ENCODE measurements at regions not wholly inside any gene's neighbourhood (a gene's known extent, or its start where the extent isn't known, plus 50 kb on each side); places are given as distances from the start of the nearest gene placed in this dataset.
"Not testable (repeated sequence)": the region's sequence is repeated elsewhere in the genome, so short reads cannot be mapped to it uniquely, and the experiment has no call there.

DNA sequence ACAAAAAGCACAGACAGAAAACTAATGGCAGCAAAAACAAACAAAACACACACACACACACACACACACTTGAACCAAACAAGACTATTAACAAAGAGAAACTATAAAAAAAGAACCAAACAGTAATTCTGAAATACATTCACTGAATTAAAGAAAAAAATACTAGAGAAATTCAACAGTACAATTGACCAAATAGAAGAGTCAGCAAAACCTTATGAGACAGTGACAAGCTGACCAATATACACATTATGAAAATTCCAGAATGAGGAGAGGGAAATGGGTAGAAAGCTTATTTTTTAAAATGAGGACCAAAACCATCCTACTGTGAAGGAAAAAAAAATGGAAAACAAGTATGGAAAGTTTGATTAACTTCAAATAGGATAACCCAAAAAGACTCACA, 212.2 kb upstream of the BTBD3 start:
- TF ChIP-seq, protein P1, sequence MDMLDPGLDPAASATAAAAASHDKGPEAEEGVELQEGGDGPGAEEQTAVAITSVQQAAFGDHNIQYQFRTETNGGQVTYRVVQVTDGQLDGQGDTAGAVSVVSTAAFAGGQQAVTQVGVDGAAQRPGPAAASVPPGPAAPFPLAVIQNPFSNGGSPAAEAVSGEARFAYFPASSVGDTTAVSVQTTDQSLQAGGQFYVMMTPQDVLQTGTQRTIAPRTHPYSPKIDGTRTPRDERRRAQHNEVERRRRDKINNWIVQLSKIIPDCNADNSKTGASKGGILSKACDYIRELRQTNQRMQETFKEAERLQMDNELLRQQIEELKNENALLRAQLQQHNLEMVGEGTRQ (CRISPR knock-in tag; IDR thresholded peaks at IDR 0.05), result no peak
- TF ChIP-seq ZBTB21 (CRISPR knock-in tag; IDR thresholded peaks at IDR 0.05; ENCODE audit: borderline replicate concordance) (no peak), MXD4 (CRISPR knock-in tag; IDR thresholded peaks at IDR 0.05; ENCODE audit: borderline replicate concordance) (no peak), SP1 (CRISPR knock-in tag; conservative IDR thresholded peaks at IDR 0.05) (no peak), NFE2L1 (CRISPR knock-in tag; IDR thresholded peaks at IDR 0.05) (no peak), FOXP4 (CRISPR knock-in tag; IDR thresholded peaks at IDR 0.05) (no peak), GABPB1 (CRISPR knock-in tag; IDR thresholded peaks at IDR 0.05) (no peak), CBFB (CRISPR knock-in tag; IDR thresholded peaks at IDR 0.05; ENCODE audit: low read depth) (no peak), ZNF512 (CRISPR knock-in tag; IDR thresholded peaks at IDR 0.05; ENCODE audit: borderline replicate concordance) (no peak), JUN (CRISPR knock-in tag; IDR thresholded peaks at IDR 0.05) (no peak)
- TF ChIP-seq, protein P2, sequence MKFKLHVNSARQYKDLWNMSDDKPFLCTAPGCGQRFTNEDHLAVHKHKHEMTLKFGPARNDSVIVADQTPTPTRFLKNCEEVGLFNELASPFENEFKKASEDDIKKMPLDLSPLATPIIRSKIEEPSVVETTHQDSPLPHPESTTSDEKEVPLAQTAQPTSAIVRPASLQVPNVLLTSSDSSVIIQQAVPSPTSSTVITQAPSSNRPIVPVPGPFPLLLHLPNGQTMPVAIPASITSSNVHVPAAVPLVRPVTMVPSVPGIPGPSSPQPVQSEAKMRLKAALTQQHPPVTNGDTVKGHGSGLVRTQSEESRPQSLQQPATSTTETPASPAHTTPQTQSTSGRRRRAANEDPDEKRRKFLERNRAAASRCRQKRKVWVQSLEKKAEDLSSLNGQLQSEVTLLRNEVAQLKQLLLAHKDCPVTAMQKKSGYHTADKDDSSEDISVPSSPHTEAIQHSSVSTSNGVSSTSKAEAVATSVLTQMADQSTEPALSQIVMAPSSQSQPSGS (CRISPR knock-in tag; IDR thresholded peaks at IDR 0.05; ENCODE audit: borderline replicate concordance, low read depth), result no peak
- TF ChIP-seq, protein P3, sequence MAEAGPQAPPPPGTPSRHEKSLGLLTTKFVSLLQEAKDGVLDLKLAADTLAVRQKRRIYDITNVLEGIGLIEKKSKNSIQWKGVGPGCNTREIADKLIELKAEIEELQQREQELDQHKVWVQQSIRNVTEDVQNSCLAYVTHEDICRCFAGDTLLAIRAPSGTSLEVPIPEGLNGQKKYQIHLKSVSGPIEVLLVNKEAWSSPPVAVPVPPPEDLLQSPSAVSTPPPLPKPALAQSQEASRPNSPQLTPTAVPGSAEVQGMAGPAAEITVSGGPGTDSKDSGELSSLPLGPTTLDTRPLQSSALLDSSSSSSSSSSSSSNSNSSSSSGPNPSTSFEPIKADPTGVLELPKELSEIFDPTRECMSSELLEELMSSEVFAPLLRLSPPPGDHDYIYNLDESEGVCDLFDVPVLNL (CRISPR knock-in tag; IDR thresholded peaks at IDR 0.05; ENCODE audit: borderline replicate concordance, low read depth), result no peak
- TF ChIP-seq, protein P4, sequence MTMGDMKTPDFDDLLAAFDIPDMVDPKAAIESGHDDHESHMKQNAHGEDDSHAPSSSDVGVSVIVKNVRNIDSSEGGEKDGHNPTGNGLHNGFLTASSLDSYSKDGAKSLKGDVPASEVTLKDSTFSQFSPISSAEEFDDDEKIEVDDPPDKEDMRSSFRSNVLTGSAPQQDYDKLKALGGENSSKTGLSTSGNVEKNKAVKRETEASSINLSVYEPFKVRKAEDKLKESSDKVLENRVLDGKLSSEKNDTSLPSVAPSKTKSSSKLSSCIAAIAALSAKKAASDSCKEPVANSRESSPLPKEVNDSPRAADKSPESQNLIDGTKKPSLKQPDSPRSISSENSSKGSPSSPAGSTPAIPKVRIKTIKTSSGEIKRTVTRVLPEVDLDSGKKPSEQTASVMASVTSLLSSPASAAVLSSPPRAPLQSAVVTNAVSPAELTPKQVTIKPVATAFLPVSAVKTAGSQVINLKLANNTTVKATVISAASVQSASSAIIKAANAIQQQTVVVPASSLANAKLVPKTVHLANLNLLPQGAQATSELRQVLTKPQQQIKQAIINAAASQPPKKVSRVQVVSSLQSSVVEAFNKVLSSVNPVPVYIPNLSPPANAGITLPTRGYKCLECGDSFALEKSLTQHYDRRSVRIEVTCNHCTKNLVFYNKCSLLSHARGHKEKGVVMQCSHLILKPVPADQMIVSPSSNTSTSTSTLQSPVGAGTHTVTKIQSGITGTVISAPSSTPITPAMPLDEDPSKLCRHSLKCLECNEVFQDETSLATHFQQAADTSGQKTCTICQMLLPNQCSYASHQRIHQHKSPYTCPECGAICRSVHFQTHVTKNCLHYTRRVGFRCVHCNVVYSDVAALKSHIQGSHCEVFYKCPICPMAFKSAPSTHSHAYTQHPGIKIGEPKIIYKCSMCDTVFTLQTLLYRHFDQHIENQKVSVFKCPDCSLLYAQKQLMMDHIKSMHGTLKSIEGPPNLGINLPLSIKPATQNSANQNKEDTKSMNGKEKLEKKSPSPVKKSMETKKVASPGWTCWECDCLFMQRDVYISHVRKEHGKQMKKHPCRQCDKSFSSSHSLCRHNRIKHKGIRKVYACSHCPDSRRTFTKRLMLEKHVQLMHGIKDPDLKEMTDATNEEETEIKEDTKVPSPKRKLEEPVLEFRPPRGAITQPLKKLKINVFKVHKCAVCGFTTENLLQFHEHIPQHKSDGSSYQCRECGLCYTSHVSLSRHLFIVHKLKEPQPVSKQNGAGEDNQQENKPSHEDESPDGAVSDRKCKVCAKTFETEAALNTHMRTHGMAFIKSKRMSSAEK (CRISPR knock-in tag; IDR thresholded peaks at IDR 0.05; ENCODE audit: borderline replicate concordance), result no peak
- TF ChIP-seq, protein P5, sequence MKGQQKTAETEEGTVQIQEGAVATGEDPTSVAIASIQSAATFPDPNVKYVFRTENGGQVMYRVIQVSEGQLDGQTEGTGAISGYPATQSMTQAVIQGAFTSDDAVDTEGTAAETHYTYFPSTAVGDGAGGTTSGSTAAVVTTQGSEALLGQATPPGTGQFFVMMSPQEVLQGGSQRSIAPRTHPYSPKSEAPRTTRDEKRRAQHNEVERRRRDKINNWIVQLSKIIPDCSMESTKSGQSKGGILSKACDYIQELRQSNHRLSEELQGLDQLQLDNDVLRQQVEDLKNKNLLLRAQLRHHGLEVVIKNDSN (CRISPR knock-in tag; IDR thresholded peaks at IDR 0.05), result no peak
- Mint-ChIP-seq H3K9me3 (peaks cover 10% of the 10 kb centered on the region), H3K36me3 (0 out of 2 replicates have a peak, but pooled peaks cover 3% of the 10 kb centered on the region), H3K27me3 (ENCODE audit: low read depth) (no peaks in the 10 kb centered on the region; the same call in 1 of the 2 replicates), H3K4me3 (no peak overlapping the region), H3K27ac (no peak overlapping the region), H3K4me1 (no peaks in the 10 kb centered on the region)
- no peak for DNase-seq (ENCODE audit: low spot score)
- ChIA-PET POLR2A (no interaction called here), CTCF (no interaction called here)
- no peak for ATAC-seq

DNA sequence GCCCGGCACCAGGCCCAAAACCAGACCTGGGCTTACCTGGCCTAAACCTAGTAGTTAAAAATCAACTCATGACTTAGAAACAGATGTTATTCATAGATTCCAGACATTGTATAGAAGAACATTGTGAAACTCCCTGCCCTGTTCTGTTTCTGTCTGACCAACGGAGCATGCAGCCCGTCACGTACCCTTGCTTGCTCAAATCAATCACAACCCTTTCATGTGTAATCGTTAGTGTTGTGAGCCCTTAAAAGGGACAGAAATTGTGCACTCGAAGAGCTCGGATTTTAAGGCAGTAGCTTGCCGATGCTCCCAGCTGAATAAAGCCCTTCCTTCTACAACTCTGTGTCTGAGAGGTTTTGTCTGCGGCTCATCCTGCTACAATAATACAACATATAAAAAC, 209.5 kb upstream of the BTBD3 start:
- H3K27ac Mint-ChIP-seq; H3K27me3 Mint-ChIP-seq (ENCODE audit: low read depth); H3K4me3 Mint-ChIP-seq; DNase-seq (ENCODE audit: low spot score); CTCF ChIA-PET; ATAC-seq; H3K36me3 Mint-ChIP-seq; POLR2A ChIA-PET; H3K9me3 Mint-ChIP-seq; H3K4me1 Mint-ChIP-seq: not testable (repeated sequence)
